ENCODE measurements at regions not wholly inside any gene's neighbourhood (a gene's known extent, or its start where the extent isn't known, plus 50 kb on each side); places are given as distances from the start of the nearest gene placed in this dataset.

DNA sequence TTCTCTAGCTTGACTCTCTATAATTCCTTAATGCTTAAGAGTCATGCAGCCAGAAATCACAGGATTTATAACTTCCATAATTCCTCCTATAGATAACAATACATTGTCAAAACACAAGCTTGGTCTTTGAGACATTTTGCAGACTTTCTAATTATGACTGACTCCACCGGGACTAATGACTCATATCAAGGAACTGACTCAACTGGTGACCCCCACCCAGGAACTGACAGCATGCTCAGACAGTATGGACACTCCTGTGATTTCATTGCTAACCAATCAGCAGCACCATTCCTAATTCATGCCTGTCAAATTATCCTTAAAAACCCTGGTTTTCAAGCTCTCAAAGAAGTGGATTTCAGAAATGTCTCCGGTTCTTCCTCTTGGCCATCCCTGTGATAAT, 670.5 kb upstream of the IMPG1 start:
- DNase-seq (ENCODE audit: low spot score), result peak; percentile 21
- TF ChIP-seq, protein P1, sequence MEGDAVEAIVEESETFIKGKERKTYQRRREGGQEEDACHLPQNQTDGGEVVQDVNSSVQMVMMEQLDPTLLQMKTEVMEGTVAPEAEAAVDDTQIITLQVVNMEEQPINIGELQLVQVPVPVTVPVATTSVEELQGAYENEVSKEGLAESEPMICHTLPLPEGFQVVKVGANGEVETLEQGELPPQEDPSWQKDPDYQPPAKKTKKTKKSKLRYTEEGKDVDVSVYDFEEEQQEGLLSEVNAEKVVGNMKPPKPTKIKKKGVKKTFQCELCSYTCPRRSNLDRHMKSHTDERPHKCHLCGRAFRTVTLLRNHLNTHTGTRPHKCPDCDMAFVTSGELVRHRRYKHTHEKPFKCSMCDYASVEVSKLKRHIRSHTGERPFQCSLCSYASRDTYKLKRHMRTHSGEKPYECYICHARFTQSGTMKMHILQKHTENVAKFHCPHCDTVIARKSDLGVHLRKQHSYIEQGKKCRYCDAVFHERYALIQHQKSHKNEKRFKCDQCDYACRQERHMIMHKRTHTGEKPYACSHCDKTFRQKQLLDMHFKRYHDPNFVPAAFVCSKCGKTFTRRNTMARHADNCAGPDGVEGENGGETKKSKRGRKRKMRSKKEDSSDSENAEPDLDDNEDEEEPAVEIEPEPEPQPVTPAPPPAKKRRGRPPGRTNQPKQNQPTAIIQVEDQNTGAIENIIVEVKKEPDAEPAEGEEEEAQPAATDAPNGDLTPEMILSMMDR (conservative IDR thresholded peaks at IDR 0.05; ENCODE audit: low read depth), result no peak
- H3K27ac ChIP-seq, result no peak overlapping the region
- POLR2A ChIA-PET (ENCODE audit: low non-redundant PET), result no interaction called here
- CTCF ChIA-PET, result interaction anchor here (0.6 kb wide), 1 partner anchor 107 kb away, joined by 5 read pairs; no protein-coding TSS in a partner anchor

DNA sequence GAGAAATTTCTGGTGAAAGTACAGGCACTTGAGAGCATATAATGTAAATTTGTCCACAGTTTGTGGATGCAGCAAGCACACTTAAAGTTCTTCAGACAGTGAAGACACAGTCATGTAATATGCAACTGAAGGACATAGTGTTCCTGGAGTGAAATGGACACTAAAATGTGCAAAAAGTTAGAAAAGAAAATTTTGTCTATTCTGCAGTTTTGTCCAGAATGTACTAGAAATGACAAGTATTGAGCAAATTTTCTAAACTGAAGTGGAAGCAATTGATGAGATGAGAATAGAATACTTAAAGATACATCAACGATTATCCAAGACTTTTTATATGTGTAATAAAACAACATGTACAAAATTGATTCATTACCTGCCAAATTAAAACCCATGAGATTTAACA, 647.0 kb upstream of the IMPG1 start:
- TF ChIP-seq, protein P1 (conservative IDR thresholded peaks at IDR 0.05; ENCODE audit: low read depth), result no peak
- CTCF ChIA-PET, result no interaction called here

DNA sequence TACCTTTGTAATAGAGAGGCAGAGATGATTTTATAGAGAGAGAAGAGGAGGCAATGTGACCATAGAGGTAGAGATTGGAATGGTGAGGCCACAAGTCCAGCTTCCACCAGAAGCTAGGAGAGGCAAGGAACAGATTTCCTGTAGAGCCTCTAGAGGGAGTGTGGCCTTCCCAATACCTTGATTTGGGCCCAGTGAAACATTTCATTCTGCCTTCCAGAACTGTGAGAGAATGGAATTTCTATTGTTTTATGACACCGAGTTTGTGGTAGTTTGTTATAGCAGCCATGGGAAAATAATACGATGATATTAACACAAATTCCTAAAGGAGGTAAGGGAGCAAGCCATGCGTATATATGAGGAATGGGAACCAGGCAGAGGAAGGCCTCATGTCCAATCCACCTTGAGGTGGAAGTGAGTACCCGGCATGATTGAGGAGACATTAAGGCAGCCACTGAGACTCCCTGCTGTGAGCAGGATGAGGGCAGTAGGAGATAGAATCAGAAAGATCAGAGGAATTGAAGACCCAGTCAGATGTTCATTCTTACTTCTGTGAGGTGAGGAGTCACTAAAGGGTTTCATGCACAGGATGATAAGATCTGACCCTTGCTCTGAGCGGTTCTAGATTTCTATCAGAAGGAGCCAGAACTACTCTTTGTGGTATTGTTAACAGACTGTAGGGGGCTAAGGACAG, 636.3 kb upstream of the IMPG1 start:
- CTCF ChIA-PET, result interaction anchor here (0.6 to 0.7 kb wide), 2 partner anchors 25 to 169 kb away, joined by 3 read pairs; no protein-coding TSS in a partner anchor
- POLR2A ChIA-PET (ENCODE audit: low non-redundant PET), result no interaction called here
- H3K27ac ChIP-seq, result no peak overlapping the region
- DNase-seq (ENCODE audit: low spot score), result no peak
- TF ChIP-seq, protein P1 (conservative IDR thresholded peaks at IDR 0.05; ENCODE audit: low read depth), result no peak

More for the DNA sequence above, 647.0 kb upstream of the IMPG1 start:
- H3K27ac ChIP-seq, result no peak overlapping the region
- DNase-seq (ENCODE audit: low spot score), result no peak
- POLR2A ChIA-PET (ENCODE audit: low non-redundant PET), result no interaction called here

DNA sequence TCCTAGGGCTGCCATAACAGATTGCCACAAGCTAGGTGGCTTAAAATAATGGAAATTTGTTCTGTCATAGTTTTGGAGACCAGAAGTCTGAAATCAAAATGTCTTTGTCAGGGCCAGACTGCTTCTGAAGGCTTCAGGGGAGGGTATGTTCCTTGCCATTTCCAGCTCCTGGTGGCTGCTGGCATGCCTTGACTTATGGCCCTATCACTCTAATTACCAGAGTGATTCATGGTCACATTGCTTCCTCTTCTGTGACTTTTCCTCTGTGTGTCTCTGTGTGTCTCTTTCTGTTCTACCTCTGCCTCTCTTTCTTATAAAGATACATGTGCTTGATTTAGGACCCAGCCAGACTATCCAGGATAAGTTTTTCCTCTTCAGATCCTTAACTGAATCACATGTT, 635.2 kb upstream of the IMPG1 start:
- CTCF ChIA-PET, result interaction anchor here (0.7 kb wide), 1 partner anchor 408 kb away, joined by 4 read pairs; no protein-coding TSS in a partner anchor
- TF ChIP-seq, protein P1 (conservative IDR thresholded peaks at IDR 0.05; ENCODE audit: low read depth), result no peak

DNA sequence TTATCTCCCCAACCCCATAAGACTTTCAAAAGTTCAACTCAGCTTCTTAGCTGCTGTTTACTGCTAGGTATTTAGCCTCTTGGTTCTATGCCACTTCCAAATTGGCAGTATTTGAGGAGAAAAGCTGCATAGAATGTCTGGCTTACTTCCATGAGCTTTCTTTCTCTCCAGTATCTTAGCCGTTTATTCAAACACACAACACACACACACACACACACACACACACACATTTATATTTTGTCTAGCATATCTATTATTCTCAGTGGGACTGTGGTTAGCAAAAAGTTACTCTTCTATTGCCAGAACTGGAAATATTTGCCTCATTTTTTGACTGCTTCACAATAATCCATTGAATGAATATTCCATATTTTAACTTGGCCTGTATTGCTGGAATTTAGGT, 634.2 kb upstream of the IMPG1 start:
- CTCF ChIA-PET, result no interaction called here

More for the DNA sequence above, 635.2 kb upstream of the IMPG1 start:
- H3K27ac ChIP-seq, result no peak overlapping the region
- no peak for DNase-seq (ENCODE audit: low spot score)
- POLR2A ChIA-PET (ENCODE audit: low non-redundant PET), result interaction anchor here (0.6 kb wide), 1 partner anchor 257 kb away, joined by 5 read pairs; no protein-coding TSS in a partner anchor

DNA sequence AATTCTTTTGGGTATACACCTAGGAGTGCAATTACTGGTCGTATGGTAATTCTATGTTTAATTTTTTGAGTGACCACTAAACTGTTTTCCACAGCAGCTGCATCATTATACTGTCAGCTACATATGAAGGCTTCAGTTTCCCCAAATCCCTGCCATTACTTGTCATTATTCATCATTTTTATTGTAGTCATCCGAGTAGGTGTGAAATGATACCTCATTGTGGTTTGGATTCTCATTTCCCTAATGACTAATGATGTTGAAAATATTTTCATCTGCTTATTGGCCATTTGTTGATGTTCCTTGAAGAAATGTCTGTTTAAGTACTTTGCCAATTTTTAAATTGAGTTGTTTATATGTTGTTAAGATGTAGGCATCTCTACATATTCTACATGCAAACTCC, 633.6 kb upstream of the IMPG1 start:
- H3K27ac ChIP-seq, result no peak overlapping the region
- CTCF ChIA-PET, result no interaction called here
- TF ChIP-seq, protein P1 (conservative IDR thresholded peaks at IDR 0.05; ENCODE audit: low read depth), result no peak
- no peak for DNase-seq (ENCODE audit: low spot score)
- POLR2A ChIA-PET (ENCODE audit: low non-redundant PET), result no interaction called here

More for the DNA sequence above, 634.2 kb upstream of the IMPG1 start:
- no peak for DNase-seq (ENCODE audit: low spot score)
- POLR2A ChIA-PET (ENCODE audit: low non-redundant PET), result no interaction called here
- TF ChIP-seq, protein P1 (conservative IDR thresholded peaks at IDR 0.05; ENCODE audit: low read depth), result no peak
- no peak overlapping the region for H3K27ac ChIP-seq
